Activated CD8-positive, alpha-beta memory T cell treated with anti-CD3 and anti-CD28 coated beads, Interleukin-2, amount 10 ng/mL, durations not matched to agents 7 days and 5 days (primary cell): ENCODE measurements at regions not wholly inside any gene's neighbourhood (a gene's known extent, or its start where the extent isn't known, plus 50 kb on each side); places are given as distances from the start of the nearest gene placed in this dataset.

Source experiments
- ATAC-seq: fragments of 150-1000 bp; cut with Tn5 transposase; one replicate; pipeline ENCODE4 v1.10.0; 2021; ENCODE audit warnings: moderate library complexity
- CTCF ChIA-PET: fragments of 350-600 bp; sonication (Branson Sonifier 250); formaldehyde crosslinking; loops from one replicate; lab custom pipeline; 2021; ENCODE audit warnings: antibody characterized with exemption; lab: Charles Lee
- DNase-seq: peaks from one replicate; pipeline ENCODE4 v3.0.0-alpha.2; 2020
- H3K27ac Mint-ChIP-seq: one replicate; pipeline ENCODE4 v1.8.0; 2021; ENCODE audit warnings: mild to moderate bottlenecking, mixed read lengths
- H3K27me3 Mint-ChIP-seq: one replicate; pipeline ENCODE4 v1.8.0; 2021; ENCODE audit warnings: mixed read lengths
- H3K36me3 Mint-ChIP-seq: one replicate; pipeline ENCODE4 v1.8.0; 2021; ENCODE audit warnings: mild to moderate bottlenecking, mixed read lengths
- H3K4me1 Mint-ChIP-seq: one replicate; pipeline ENCODE4 v1.8.0; 2021; ENCODE audit warnings: mixed read lengths
- H3K4me3 Mint-ChIP-seq: one replicate; pipeline ENCODE4 v1.8.0; 2021; ENCODE audit warnings: mild to moderate bottlenecking, moderate library complexity, mixed read lengths
- H3K9me3 Mint-ChIP-seq: one replicate; pipeline ENCODE4 v1.8.0; 2022; ENCODE audit warnings: low read depth, mixed read lengths

DNA sequence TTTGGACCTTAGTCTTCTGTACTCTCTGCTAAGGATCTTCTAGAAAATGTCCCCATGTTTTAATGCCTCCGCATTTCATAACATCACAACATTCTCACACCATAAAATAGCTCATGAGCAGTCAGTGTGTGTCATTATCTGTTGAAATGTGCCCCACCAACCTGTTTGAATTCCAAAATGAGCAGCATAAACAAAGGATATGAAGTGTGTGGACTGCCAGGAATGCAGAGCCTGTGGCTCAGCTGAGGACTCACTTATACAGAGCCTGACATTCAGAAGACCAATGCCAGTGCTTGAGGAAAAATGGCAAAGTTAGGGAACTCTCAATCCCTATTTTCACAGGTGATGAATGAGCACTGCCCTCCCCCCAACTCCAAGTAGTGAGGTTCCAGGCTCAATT is 621.4 kb downstream of the POM121L12 start:
- ATAC-seq, result no peak
- peaks cover 15% of the 10 kb centered on the region for H3K9me3 Mint-ChIP-seq
- CTCF ChIA-PET, result no interaction called here

DNA sequence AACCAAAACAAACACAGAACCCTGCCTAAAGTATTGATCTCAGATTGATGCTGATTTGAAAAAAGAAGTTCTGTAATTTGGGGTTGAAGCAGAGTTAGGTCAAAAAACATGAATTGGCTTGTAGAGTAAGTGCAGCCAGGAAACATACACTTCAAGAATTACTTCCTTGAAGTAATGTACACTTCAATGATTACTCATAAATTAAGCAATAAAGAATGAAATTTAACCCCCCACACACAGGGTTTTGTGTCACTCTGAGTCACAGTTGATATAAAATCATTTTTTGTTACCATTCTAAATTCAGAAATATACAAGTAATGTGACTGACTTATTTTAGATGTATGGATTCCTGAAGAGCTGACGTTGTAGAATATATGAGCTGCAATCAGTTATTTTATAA is 622.2 kb downstream of the POM121L12 start:
- no peak for ATAC-seq
- no peaks in the 10 kb centered on the region for H3K4me1 Mint-ChIP-seq

More for the DNA sequence above, 621.4 kb downstream of the POM121L12 start:
- Mint-ChIP-seq H3K27ac (no peak overlapping the region), H3K36me3 (no peaks in the 10 kb centered on the region), H3K4me3 (no peak overlapping the region), H3K4me1 (no peaks in the 10 kb centered on the region), H3K27me3 (no peaks in the 10 kb centered on the region)
- DNase-seq, result no peak

DNA sequence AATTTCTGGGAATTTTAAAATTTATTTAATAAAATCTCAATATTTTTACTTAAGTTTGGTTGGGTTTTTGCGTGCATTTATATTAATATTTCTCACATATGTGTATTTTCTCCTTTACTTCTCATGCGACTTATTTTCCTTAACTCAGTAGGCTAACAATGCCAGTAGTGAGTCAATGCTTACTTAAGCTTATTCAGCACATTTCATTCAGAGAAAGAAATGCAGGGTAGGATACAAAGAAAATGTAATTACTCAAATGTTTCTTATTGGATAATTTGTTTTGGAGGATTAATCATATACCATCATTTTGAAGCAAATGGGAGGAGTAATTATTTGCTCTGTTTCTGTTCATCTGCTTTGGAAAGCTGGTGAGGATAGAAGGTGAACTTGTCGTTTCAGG is 623.5 kb downstream of the POM121L12 start:
- Mint-ChIP-seq H3K36me3 (no peaks in the 10 kb centered on the region), H3K27me3 (no peaks in the 10 kb centered on the region), H3K27ac (no peak overlapping the region), H3K9me3 (peaks cover 16% of the 10 kb centered on the region), H3K4me1 (no peaks in the 10 kb centered on the region), H3K4me3 (no peak overlapping the region)
- CTCF ChIA-PET, result no interaction called here
- DNase-seq (no peak), ATAC-seq (no peak)

More for the DNA sequence above, 622.2 kb downstream of the POM121L12 start:
- H3K36me3 Mint-ChIP-seq, result no peaks in the 10 kb centered on the region
- H3K27me3 Mint-ChIP-seq, result no peaks in the 10 kb centered on the region
- CTCF ChIA-PET, result no interaction called here
- no peak overlapping the region for H3K4me3 Mint-ChIP-seq
- H3K27ac Mint-ChIP-seq, result no peak overlapping the region
- H3K9me3 Mint-ChIP-seq, result peaks cover 16% of the 10 kb centered on the region
- no peak for DNase-seq

DNA sequence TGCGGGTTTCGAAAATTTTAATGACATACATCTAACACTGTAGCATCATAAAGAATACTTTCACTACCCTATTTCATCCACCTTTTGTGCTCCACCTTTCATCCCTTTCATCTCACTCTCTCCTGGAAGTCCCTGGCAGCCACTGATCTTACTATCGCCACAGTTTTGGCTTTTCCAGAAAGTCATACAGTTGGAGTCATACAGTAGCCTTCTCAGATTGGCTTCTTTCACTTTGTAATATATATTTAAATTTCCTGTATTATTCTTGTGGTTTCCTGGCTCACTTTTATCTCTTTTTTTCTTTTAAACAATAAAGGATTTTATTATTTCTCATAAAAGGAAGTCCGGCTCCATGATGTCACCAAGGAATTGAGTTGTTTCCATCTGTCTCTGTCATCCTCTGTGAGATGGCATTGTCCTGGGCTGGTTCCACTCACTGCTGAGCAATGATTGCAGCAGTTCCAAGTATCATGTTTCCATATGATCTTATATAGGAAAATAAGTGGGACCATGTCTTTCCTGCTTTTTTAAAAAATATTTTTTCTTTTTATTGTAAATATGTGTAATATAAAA is 626.3 kb downstream of the POM121L12 start:
- H3K36me3 Mint-ChIP-seq, result no peaks in the 10 kb centered on the region
- CTCF ChIA-PET, result no interaction called here
- no peak overlapping the region for H3K27ac Mint-ChIP-seq
- no peak for DNase-seq
- H3K9me3 Mint-ChIP-seq, result peaks cover 16% of the 10 kb centered on the region
- no peaks in the 10 kb centered on the region for H3K27me3 Mint-ChIP-seq
- no peaks in the 10 kb centered on the region for H3K4me1 Mint-ChIP-seq
- H3K4me3 Mint-ChIP-seq, result no peak overlapping the region
- no peak for ATAC-seq

DNA sequence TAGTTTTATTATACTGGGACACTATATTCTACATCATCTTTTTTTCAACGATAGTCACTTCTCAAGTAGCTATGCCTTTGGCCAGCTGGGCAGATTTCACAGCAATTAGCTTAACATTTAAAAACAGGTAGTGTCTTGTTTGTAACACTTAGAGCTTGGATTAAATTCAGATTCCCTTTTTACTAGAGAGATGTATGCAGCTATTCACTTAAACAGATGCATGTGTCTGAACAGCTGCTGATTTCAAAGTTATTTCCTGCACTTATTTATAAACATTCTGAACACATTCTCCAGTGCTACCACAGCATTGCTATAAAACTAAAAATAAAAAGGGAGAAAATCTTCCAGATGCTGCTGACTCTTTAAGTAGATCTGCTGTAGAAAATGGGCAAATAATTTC is 637.2 kb downstream of the POM121L12 start:
- ATAC-seq, result no peak
- H3K27ac Mint-ChIP-seq, result no peak overlapping the region
- H3K4me3 Mint-ChIP-seq, result no peak overlapping the region
- peaks cover 9% of the 10 kb centered on the region for H3K9me3 Mint-ChIP-seq
- CTCF ChIA-PET, result no interaction called here
- DNase-seq, result no peak
- no peaks in the 10 kb centered on the region for H3K4me1 Mint-ChIP-seq
- no peaks in the 10 kb centered on the region for H3K36me3 Mint-ChIP-seq
- H3K27me3 Mint-ChIP-seq, result no peaks in the 10 kb centered on the region

DNA sequence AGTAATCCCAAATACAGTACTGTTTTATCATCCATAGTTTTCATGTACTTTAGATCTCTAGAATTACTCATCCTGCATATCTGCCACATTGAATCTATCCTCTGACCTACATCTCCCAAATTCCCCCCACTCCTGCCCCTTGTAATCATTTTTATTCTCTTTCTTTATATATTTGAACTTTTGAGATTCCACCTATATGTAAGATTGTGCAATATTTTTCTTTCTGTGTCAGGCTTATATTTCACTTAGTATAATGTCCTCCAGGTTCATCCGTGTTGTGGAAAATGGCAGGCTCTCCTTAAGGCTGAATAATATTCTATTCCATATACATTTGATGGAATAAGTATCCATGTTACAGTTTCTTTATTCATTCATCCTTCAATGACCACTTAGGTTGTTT is 640.4 kb downstream of the POM121L12 start:
- H3K27me3 Mint-ChIP-seq, result no peaks in the 10 kb centered on the region
- H3K4me1 Mint-ChIP-seq, result no peaks in the 10 kb centered on the region
- no peak overlapping the region for H3K27ac Mint-ChIP-seq
- ATAC-seq (no peak), DNase-seq (no peak)
- no peaks in the 10 kb centered on the region for H3K36me3 Mint-ChIP-seq
- peaks cover 17% of the 10 kb centered on the region for H3K9me3 Mint-ChIP-seq
- CTCF ChIA-PET, result no interaction called here
- H3K4me3 Mint-ChIP-seq, result no peak overlapping the region

DNA sequence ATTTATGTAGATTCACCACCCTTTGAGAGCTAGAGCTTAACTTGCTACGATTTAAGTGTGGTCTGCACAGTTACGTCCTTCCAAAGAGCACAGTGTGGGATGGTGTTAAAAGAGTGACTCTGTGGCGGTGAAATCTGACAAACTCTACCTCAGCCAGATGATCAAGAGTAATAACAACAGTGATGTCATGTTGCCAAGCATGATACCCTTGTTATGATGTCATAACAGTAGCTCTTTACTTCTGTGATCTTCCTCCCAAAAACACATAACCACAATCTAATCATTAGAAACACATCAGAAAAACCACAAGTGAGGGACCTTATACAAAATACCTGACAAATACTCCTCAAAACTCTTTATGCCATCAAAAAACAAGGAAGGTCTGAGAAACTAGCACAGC is 649.3 kb downstream of the POM121L12 start:
- Mint-ChIP-seq H3K4me3 (no peak overlapping the region), H3K27ac (no peak overlapping the region), H3K4me1 (no peaks in the 10 kb centered on the region), H3K36me3 (no peaks in the 10 kb centered on the region), H3K9me3 (peaks cover 10% of the 10 kb centered on the region), H3K27me3 (no peaks in the 10 kb centered on the region)
- CTCF ChIA-PET, result interaction anchor here (1.4 kb wide), 1 partner anchor 15 kb away, joined by 3 read pairs; no protein-coding TSS in a partner anchor
- no peak for DNase-seq
- ATAC-seq, result no peak

DNA sequence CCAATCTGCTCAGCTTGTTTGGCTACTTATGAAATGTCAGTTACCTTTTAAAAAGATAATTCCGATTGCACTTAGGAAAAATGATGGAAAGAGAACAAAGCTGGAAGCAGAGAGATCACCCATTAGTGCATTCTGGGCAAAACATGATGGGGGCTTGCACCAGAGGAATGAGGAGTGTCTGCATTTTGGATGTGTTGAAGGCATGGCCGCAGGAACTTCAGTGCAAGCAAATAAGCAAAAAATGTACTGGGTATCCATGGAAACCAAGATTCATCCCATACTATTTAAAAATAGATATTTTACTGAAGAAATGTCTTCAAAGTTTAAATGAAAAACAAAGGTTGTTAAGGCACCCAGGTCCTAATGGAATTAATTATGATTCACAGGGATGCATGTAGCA is 655.0 kb downstream of the POM121L12 start:
- CTCF ChIA-PET, result no interaction called here
- DNase-seq (no peak), ATAC-seq (no peak)
- no peak overlapping the region for H3K27ac Mint-ChIP-seq
- no peaks in the 10 kb centered on the region for H3K27me3 Mint-ChIP-seq
- H3K36me3 Mint-ChIP-seq, result no peaks in the 10 kb centered on the region
- H3K9me3 Mint-ChIP-seq, result peaks cover 7% of the 10 kb centered on the region
- no peaks in the 10 kb centered on the region for H3K4me1 Mint-ChIP-seq
- no peak overlapping the region for H3K4me3 Mint-ChIP-seq

DNA sequence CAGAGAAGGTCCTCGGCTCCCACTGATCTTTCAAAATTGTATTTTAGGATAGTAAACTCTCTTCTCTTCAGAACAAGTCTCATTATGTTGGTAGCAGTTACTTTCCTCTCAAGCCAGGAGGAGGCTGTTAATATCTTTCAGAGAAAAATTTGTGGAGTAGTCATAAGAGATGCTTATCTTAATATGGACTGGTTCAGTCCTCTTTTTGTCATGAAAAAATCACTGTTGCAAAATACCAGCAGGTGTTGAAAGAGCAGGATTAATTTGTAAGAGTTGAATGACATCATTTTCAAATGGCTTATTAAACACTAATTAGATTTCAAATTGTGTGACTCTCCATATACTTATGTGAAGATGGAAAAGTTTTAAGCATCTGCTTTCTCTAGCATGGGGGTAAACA is 662.5 kb downstream of the POM121L12 start:
- CTCF ChIA-PET, result no interaction called here
- no peak for DNase-seq
- Mint-ChIP-seq H3K27ac (no peak overlapping the region), H3K36me3 (no peaks in the 10 kb centered on the region), H3K27me3 (no peaks in the 10 kb centered on the region), H3K4me3 (no peak overlapping the region), H3K4me1 (no peaks in the 10 kb centered on the region), H3K9me3 (peaks cover 15% of the 10 kb centered on the region)
- ATAC-seq, result no peak

DNA sequence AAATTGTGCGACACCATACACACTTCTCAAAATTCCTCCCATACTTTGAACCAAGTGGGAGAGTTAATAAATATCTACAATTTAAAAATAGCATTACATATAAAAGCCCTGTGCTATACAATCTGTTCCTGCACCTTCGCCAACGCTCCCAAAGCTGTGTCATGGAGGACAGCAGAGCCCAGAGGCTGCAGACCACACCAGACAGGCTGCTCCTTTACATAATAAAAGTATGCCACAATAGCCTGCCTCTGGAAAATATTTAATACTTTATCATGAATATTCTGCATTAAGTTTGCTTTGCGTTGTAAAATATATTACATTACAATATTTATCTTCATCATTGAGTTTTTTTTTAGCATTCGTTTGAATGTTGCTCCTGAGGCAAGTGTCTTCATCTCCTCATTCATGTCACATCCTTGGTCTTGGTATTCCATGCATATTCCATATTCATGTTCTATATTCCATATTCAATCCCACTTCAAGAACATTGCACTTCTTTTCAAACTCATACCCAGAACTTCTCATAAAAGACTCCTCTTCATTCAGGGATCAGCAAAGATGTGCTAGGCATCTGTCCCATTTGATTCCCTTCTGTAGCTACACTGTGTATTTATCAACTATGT is 663.9 kb downstream of the POM121L12 start:
- peaks cover 11% of the 10 kb centered on the region for H3K9me3 Mint-ChIP-seq
- ATAC-seq, result no peak
- H3K27me3 Mint-ChIP-seq, result no peaks in the 10 kb centered on the region
- CTCF ChIA-PET, result interaction anchor here (1.4 kb wide), 1 partner anchor 15 kb away, joined by 3 read pairs; no protein-coding TSS in a partner anchor
- DNase-seq, result no peak
- H3K4me1 Mint-ChIP-seq, result no peaks in the 10 kb centered on the region
- no peak overlapping the region for H3K4me3 Mint-ChIP-seq
- H3K36me3 Mint-ChIP-seq, result no peaks in the 10 kb centered on the region
- no peak overlapping the region for H3K27ac Mint-ChIP-seq

DNA sequence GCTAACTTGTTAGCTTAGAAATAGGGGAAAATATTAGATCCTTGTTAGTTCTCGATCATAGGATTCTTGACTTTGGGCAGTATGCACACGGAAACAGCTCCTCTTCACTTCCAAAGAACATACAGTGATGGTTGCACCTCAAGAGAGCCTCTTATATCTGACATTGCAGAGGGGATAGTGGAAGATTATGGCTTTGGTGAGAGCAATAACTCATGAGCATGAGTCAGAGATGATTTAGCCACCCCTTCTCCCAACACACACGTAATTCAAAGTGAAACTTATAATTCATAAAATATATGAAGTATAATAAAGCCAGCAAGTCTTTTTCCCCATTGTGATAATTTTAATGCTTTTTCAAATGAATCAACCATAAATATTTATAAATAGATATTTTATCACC is 683.7 kb downstream of the POM121L12 start:
- CTCF ChIA-PET, result no interaction called here
- Mint-ChIP-seq H3K4me3 (no peak overlapping the region), H3K27ac (no peak overlapping the region), H3K27me3 (no peaks in the 10 kb centered on the region), H3K4me1 (no peaks in the 10 kb centered on the region), H3K36me3 (no peaks in the 10 kb centered on the region), H3K9me3 (peaks cover 16% of the 10 kb centered on the region)
- ATAC-seq (no peak), DNase-seq (no peak)

DNA sequence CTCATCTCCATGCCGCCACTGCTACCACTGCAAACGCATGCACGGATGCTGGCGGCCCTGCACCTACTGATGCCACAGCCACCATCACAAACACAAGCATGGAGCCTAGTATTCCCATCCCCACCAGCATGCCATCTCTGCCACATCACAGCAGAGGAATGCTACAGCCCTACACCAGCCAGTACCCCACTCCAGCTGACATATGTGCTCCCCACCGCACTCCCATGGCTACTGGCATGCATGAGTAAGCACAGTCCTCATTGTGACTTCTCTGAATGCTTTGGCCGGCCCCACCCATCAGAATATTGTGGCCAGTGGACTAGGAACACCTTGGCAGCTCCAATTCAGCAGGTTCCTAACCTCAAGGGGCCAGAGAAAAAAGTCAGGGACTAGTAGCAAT is 705.5 kb downstream of the POM121L12 start:
- H3K9me3 Mint-ChIP-seq, result peaks cover 16% of the 10 kb centered on the region
- ATAC-seq (no peak), DNase-seq (no peak)
- no peaks in the 10 kb centered on the region for H3K4me1 Mint-ChIP-seq
- no peaks in the 10 kb centered on the region for H3K36me3 Mint-ChIP-seq
- no peak overlapping the region for H3K4me3 Mint-ChIP-seq
- no peaks in the 10 kb centered on the region for H3K27me3 Mint-ChIP-seq
- H3K27ac Mint-ChIP-seq, result no peak overlapping the region
- CTCF ChIA-PET, result no interaction called here

DNA sequence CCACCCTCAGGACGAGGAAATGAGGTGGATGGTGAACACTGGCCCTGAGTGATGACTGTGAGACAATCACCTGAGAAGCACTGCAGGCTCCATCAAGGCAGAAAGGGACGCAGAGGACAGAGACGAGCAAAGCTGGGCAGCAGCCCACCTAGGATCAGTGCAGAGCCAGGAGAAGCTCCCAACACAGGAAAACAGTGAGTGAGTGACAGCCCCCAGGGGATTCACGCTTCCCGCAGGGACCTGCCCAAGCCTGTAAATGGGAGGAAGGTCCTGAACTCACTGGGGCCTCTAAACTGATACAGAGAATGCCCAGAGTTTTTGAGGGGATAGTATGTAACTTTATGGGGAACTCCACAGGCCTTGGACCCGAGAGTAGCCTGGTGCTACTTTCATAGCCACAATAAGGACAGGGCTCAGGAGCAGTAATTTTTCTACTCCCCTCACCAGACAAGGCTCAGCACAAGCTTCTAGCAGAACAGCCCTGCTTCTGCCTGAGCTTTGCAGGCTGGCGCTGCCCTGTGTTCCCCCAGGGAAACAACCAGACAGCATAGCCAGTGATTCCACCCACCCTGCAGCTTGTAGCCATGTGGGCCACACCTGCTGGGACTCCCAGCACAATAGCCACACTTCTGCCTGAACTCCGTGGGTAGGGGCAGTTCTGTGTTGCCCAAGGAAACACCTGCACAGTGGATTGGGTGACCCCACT is 708.4 kb downstream of the POM121L12 start:
- no peak overlapping the region for H3K27ac Mint-ChIP-seq
- H3K27me3 Mint-ChIP-seq, result no peaks in the 10 kb centered on the region
- CTCF ChIA-PET, result no interaction called here
- no peak overlapping the region for H3K4me3 Mint-ChIP-seq
- H3K9me3 Mint-ChIP-seq, result peaks cover 13% of the 10 kb centered on the region
- no peaks in the 10 kb centered on the region for H3K4me1 Mint-ChIP-seq
- no peaks in the 10 kb centered on the region for H3K36me3 Mint-ChIP-seq
- ATAC-seq (no peak), DNase-seq (no peak)

DNA sequence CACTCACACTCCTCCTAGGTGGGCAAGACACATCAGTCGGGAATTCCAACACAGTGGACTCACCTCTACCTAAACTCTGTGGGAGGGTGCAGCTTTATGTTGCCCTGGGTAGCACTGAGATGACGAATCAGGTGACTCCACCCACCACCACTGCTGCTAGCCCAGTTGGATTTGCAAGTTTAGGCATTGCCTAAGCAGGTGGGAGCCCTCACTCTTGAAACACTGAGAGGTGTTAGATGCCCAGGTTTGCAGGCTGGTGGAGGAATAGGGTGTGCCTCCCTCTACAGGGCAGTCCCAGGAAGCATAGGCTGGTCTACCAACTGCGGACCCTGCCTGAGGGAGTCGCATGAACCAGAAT is 708.9 kb downstream of the POM121L12 start:
- CTCF ChIA-PET, result no interaction called here
- DNase-seq (no peak), ATAC-seq (no peak)
- no peaks in the 10 kb centered on the region for H3K27me3 Mint-ChIP-seq
- no peak overlapping the region for H3K4me3 Mint-ChIP-seq
- peaks cover 12% of the 10 kb centered on the region for H3K9me3 Mint-ChIP-seq
- no peaks in the 10 kb centered on the region for H3K36me3 Mint-ChIP-seq
- H3K27ac Mint-ChIP-seq, result no peak overlapping the region
- no peaks in the 10 kb centered on the region for H3K4me1 Mint-ChIP-seq
